TTC549 (cell line): ENCODE measurements at regions not wholly inside any gene's neighbourhood (a gene's known extent, or its start where the extent isn't known, plus 50 kb on each side); places are given as distances from the start of the nearest gene placed in this dataset.
"Not testable (repeated sequence)": the region's sequence is repeated elsewhere in the genome, so short reads cannot be mapped to it uniquely, and the experiment has no call there.

Experiments
- FAIRE-seq: peaks from 2 replicates; lab custom pipeline; 2012; peaks lifted over from hg19 to GRCh38; lab: Jason Lieb, UNC

DNA sequence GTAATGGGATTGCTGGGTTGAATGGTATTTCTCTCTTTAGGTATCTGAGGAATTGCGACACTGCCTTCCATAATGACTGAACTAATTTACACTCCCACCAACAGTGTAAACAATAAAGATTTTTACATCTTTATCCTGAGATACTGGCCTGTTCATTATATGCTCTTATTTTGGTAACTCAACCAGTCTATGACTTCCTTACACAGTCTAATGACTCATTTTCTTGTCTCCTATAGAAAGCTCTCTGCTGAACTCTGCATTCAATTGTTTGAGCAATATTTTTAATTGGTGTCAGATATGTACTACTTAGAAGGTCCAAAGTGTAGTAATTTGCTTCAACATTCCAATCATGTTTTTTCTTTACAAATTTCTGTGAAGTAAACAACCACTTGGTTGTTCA, 1351.8 kb downstream of the FSCB start:
- FAIRE-seq: no peak

DNA sequence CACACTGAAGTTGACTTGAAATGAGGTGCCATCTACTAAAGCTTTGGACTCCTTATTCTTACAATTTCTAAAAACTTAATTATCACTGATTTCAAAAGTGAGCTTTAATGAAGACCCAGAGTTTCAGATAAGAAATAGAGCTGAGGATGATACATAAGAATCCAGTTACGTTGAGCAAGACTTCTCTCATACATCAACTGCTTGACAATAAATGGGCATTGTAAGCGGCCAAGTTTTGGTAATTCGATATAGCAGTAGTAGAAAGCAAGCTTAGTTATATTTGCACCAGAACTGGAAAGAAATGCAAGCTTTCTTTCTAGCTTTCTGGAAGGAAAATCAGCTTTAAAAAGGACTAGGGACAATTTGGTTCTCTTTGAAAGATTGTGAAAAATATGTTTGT, 1359.6 kb downstream of the FSCB start:
- no peak for FAIRE-seq

DNA sequence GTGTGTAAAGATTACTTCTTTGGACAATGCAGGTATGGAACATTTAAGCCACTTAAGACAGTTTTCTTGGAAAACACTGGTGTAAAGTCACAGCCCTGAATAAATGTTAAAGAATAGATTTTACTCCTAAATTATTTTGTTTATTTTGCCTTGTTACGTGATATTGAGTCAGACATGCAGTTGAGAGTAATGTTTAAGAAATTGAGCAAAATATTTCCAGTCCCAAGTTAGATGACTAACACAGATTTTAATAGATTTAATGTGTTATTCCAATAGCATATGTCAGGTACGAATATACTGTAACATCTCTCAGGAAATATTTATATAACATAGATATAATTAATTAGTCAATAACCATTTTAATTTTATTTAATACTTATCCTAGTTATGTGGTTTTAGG, 1361.7 kb downstream of the FSCB start:
- FAIRE-seq: no peak

- FAIRE-seq: no peak
Measured at GRCh38 chr14:43143106-43143505, 1364.0 kb downstream of the FSCB start.

DNA sequence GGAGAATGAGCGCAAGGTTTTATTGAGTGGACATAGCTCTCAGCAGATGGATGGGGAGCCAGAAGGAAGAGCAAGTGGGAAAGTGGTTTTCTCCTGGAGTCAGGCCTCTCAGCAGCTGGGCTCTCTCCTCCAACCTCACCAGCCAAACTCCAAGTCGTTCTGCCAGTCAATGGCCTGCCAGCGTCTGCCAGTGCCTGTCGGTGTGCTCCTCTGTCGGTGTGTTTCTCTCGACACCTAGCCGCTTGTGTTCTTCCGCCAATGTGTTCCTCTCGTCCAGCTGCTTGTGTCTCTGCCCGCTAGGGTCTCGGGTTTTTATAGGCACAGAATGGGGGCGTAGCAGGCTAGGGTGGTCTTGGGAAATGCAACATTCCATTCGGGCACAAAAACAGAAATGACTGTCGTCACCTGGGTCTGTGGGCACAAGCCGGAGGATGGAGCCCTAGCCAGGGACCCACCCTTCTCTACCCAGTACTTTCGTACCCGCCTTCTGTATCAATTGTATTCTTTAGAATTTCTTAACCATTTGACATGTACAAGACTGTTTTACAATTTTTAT, 1365.4 kb downstream of the FSCB start:
- FAIRE-seq: no peak

DNA sequence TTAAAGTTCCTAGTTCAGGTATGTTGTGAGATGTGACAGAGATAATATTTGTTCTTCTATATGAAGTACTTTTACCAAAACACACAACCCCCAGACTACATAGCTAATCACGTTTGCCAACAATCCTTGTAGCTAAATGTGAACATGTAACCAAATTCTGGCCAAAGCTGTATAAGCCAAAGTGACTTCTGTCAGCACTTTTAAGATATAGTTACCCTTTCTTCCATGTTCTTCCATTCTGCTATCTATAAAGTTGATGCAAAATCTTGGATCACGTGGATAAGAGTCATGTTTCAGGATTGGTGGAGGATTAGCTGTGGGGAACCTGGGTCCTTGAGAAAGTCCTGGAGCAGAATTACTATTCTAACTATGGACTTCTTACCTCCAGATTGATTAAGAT, 1366.6 kb downstream of the FSCB start:
- FAIRE-seq: no peak

DNA sequence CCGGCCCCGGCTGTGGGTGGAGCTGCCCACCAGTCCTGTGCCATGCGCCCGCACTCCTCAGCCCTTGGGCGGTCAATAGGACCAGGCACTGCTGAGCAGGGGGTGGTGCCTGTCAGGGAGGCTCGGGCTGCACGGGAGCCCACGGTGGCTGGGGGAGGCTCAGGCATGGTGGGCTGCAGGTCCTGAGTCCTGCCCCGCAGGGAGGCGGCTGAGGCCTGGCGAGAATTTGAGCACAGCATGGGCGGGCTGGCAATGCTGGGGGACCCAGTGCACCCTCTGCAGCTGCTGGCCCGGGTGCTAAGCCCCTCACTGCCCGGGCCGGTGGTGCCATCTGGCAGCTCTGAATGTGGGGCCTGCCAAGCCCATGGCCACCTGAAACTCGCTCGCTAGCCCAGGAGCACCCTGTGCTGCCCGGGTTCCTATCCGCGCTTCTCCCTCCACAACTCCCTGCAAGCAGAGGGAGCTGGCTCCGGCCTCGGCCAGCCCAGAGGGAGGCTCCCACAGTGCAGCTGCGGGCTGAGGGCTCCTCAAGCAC, 1371.1 kb downstream of the FSCB start:
- FAIRE-seq: no peak

- no peak for FAIRE-seq
Measured at GRCh38 chr14:43132441-43132840, 1374.6 kb downstream of the FSCB start.

DNA sequence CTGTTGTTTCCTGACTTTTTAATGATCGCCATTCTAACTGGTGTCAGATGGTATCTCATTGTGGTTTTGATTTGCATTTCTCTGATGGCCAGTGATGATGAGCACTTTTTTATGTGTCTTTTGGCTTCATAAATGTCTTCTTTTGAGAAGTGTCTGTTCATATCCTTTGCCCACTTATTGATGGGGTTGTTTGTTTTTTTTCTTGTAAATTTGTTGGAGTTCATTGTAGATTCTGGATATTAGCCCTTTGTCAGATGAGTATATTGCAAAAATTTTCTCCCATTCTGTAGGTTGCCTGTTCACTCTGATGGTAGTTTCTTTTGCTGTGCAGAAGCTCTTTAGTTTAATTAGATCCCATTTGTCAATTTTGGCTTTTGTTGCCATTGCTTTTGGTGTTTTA, 1378.7 kb downstream of the FSCB start:
- FAIRE-seq: not testable (repeated sequence)

DNA sequence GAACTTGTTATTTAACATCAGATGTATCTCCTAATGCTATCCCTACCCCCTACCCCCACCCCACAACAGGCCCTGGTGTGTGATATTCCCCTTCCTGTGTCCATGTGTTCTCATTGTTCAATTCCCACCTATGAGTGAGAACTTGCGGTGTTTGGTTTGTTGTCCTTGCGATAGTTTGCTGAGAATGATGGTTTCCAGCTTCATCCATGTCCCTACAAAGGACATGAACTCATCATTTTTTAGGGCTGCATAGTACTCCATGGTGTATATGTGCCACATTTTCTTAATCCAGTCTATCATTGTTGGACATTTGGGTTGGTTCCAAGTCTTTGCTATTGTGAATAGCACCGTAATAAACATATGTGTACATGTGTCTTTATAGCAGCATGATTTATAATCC, 1379.2 kb downstream of the FSCB start:
- FAIRE-seq: not testable (repeated sequence)

DNA sequence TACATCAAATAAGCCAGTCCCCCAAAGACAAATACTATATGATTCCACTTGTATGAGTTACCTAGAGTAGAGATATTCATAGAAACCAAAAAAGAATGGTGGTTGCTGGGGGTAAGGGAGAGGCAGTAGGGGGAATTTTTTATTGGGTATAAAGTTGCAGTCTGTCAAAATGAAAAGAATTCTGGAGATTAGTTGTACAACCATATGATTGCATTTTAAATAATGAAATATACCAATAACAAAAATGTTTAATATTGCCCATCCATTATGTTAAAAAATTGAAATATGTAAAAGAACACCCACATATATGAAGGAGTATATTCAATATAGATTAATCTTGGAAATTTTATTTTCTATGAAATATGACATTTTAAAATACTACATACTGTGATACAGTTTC, 1383.5 kb downstream of the FSCB start:
- no peak for FAIRE-seq

- no peak for FAIRE-seq
Measured at GRCh38 chr14:43119672-43120071, 1387.4 kb downstream of the FSCB start.

- no peak for FAIRE-seq
Measured at GRCh38 chr14:43116341-43116740, 1390.7 kb downstream of the FSCB start.

GRCh38 chr14:43105305-43105704, 1401.8 kb downstream of the FSCB start:
- no peak for FAIRE-seq

GRCh38 chr14:43090380-43090779, 1416.7 kb downstream of the FSCB start:
- FAIRE-seq: no peak

DNA sequence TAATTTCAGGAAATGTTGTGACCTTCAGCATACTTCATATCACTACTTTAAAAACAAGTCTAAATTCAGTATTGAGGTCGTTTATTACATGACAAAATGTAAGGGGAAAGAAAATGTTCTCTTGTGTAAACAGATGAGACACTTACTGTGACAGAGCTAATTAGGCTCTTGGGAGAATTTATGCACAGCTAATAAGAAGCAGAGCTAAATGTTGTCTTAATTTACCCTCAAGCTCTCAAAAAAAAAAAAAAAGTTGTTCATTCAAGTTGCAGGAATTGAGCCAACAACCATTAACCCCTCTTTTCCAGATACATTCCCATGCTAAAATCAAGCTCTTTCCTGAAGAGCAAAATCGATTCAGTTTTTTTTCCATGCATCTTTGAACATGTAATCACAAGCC, 1419.4 kb downstream of the FSCB start:
- no peak for FAIRE-seq

DNA sequence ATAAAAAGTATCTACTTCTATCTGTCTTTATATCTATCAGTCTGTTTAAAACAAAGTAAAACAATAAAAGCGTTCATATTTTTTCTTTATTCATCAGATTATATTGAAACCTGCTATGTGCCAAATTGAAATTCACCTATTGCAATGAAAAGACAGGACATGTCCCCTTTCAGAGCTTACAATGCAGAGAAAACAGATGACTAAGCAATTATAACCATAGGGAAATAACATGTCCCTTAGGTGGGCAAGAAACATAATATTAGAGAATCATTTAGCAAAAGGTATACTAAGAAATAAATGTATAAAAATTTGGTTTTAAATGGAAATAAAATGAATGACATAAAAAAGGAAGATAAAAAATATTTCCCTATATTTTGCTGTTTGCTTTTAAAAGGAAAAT, 1421.3 kb downstream of the FSCB start:
- no peak for FAIRE-seq

DNA sequence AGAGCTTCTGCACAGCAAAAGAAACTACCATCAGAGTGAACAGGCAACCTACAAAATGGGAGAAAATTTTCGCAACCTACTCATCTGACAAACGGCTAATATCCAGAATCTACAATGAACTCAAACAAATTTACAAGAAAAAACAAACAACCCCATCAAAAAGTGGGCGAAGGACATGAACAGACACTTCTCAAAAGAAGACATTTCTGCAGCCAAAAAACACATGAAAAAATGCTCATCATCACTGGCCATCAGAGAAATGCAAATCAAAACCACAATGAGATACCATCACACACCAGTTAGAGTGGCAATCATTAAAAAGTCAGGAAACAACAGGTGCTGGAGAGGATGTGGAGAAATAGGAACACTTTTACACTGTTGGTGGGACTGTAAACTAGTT, 1439.7 kb downstream of the FSCB start:
- not testable (repeated sequence) for FAIRE-seq

- FAIRE-seq: no peak
Measured at GRCh38 chr14:43056106-43056505, 1449.4 kb downstream of the LRFN5 start.

GRCh38 chr14:43052897-43053296, 1446.2 kb downstream of the LRFN5 start:
- FAIRE-seq: no peak

GRCh38 chr14:43043850-43044249, 1437.2 kb downstream of the LRFN5 start:
- FAIRE-seq: no peak

DNA sequence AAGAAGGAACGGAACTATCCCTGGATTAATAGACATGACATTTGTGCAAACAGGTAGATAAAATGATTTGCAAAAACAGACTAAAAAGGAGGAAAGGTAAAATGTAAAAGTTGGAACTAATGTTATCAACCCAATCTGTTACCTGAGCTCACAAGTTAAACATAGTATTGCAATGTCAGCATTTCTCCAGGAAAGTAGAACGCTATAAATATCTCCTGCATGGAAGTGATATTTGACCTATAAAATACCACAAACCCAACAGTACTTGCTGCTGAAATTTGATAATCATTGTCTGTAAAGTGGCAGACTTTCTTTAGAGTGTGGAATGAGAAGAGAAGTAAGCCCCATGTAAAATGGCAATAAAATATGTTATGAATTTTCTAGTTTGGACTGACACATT, 1435.7 kb downstream of the LRFN5 start:
- FAIRE-seq: no peak

DNA sequence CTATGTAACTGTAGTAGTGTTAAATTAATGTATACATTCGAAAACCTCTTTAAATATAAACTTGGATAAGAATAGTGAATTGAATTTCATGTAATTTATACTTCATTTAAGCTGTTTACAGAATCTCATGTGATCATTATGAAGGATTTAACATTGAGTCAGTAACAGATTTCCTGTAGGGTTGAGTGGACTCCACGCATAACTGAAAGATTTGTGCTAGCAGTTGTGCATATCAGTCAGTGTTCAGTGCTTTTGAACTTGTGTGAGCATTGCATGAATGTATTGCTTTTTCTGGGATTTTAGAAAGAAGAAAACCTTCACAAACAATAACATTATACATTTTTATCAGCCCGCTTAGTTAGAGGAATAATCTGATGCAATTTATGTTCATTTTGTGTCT, 1435.3 kb downstream of the LRFN5 start:
- no peak for FAIRE-seq

- no peak for FAIRE-seq
Measured at GRCh38 chr14:43041207-43041606, 1434.5 kb downstream of the LRFN5 start.

GRCh38 chr14:43039881-43040280, 1433.2 kb downstream of the LRFN5 start:
- no peak for FAIRE-seq
